ENCODE measurements at regions not wholly inside any gene's neighbourhood (a gene's known extent, or its start where the extent isn't known, plus 50 kb on each side); places are given as distances from the start of the nearest gene placed in this dataset.
A peak's percentile ranks its signal among the peaks of the same experiment; 100 is the strongest.

GRCh38 chr7:53596230-53596629 is 560.8 kb downstream of the POM121L12 start:
- ChIA-PET CTCF (interaction anchor here (0.6 kb wide), 2 partner anchors 34 to 245 kb away, joined by 3 read pairs; no protein-coding TSS in a partner anchor), POLR2A (ENCODE audit: low non-redundant PET) (no interaction called here)
- DNase-seq (ENCODE audit: low spot score) = peak; percentile 48
- TF ChIP-seq CTCF (conservative IDR thresholded peaks at IDR 0.05; ENCODE audit: low read depth) = no peak
- no peak overlapping the region for H3K27ac ChIP-seq

GRCh38 chr7:53600296-53600695 is 564.9 kb downstream of the POM121L12 start:
- DNase-seq (ENCODE audit: low spot score) = no peak
- TF ChIP-seq CTCF (conservative IDR thresholded peaks at IDR 0.05; ENCODE audit: low read depth) = no peak
- POLR2A ChIA-PET (ENCODE audit: low non-redundant PET) = no interaction called here
- no peak overlapping the region for H3K27ac ChIP-seq
- CTCF ChIA-PET = no interaction called here

GRCh38 chr7:53602817-53603418 is 567.5 kb downstream of the POM121L12 start:
- POLR2A ChIA-PET (ENCODE audit: low non-redundant PET) = no interaction called here
- DNase-seq (ENCODE audit: low spot score) = peak; percentile 77
- CTCF ChIA-PET = interaction anchor here (0.6 kb wide), 1 partner anchor 201 kb away, joined by 3 read pairs; no protein-coding TSS in a partner anchor
- no peak overlapping the region for H3K27ac ChIP-seq
- no peak for TF ChIP-seq CTCF (conservative IDR thresholded peaks at IDR 0.05; ENCODE audit: low read depth)

- H3K27ac ChIP-seq = no peak overlapping the region
- ChIA-PET CTCF (interaction anchor here (0.6 kb wide), 1 partner anchor 253 kb away, joined by 3 read pairs; no protein-coding TSS in a partner anchor), POLR2A (ENCODE audit: low non-redundant PET) (no interaction called here)
- DNase-seq (ENCODE audit: low spot score) = no peak
- TF ChIP-seq CTCF (conservative IDR thresholded peaks at IDR 0.05; ENCODE audit: low read depth) = no peak
Observed at GRCh38 chr7:53603461-53603860, 568.0 kb downstream of the POM121L12 start.

- no peak overlapping the region for H3K27ac ChIP-seq
- POLR2A ChIA-PET (ENCODE audit: low non-redundant PET) = no interaction called here
- DNase-seq (ENCODE audit: low spot score) = no peak
- CTCF ChIA-PET = no interaction called here
- TF ChIP-seq CTCF (conservative IDR thresholded peaks at IDR 0.05; ENCODE audit: low read depth) = no peak
Observed at GRCh38 chr7:53604201-53604600, 568.8 kb downstream of the POM121L12 start.

GRCh38 chr7:53607961-53608360 is 572.5 kb downstream of the POM121L12 start:
- TF ChIP-seq CTCF (conservative IDR thresholded peaks at IDR 0.05; ENCODE audit: low read depth) = no peak
- POLR2A ChIA-PET (ENCODE audit: low non-redundant PET) = no interaction called here
- no peak for DNase-seq (ENCODE audit: low spot score)
- CTCF ChIA-PET = no interaction called here
- H3K27ac ChIP-seq = no peak overlapping the region

Measured in RWPE1 (cell line).